ENCODE measurements at regions not wholly inside any gene's neighbourhood (a gene's known extent, or its start where the extent isn't known, plus 50 kb on each side); places are given as distances from the start of the nearest gene placed in this dataset.

GRCh38 chr18:22673182-22673862 is 255.6 kb upstream of the CTAGE1 start:
- no peak for DNase-seq (ENCODE audit: low spot score)

- DNase-seq (ENCODE audit: low spot score), result no peak
These were observed 256.6 kb upstream of the CTAGE1 start for GRCh38 chr18:22674272-22674671.

GRCh38 chr18:22675006-22675405 is 257.3 kb upstream of the CTAGE1 start:
- no peak for DNase-seq (ENCODE audit: low spot score)

GRCh38 chr18:22676423-22676822 is 256.7 kb upstream of the RBBP8 start:
- no peak for DNase-seq (ENCODE audit: low spot score)

GRCh38 chr18:22678486-22678885 is 254.6 kb upstream of the RBBP8 start:
- no peak for DNase-seq (ENCODE audit: low spot score)

- no peak for DNase-seq (ENCODE audit: low spot score)
These were observed 252.2 kb upstream of the RBBP8 start for GRCh38 chr18:22680944-22681343.

GRCh38 chr18:22681908-22682307 is 251.2 kb upstream of the RBBP8 start:
- DNase-seq (ENCODE audit: low spot score), result no peak

GRCh38 chr18:22682720-22683119 is 250.4 kb upstream of the RBBP8 start:
- DNase-seq (ENCODE audit: low spot score), result no peak

GRCh38 chr18:22683196-22683676 is 249.9 kb upstream of the RBBP8 start:
- no peak for DNase-seq (ENCODE audit: low spot score)

GRCh38 chr18:22683786-22684185 is 249.3 kb upstream of the RBBP8 start:
- no peak for DNase-seq (ENCODE audit: low spot score)

- no peak for DNase-seq (ENCODE audit: low spot score)
These were observed 248.9 kb upstream of the RBBP8 start for GRCh38 chr18:22684268-22684667.

GRCh38 chr18:22685788-22686187 is 247.3 kb upstream of the RBBP8 start:
- DNase-seq (ENCODE audit: low spot score), result no peak

GRCh38 chr18:22687892-22688680 is 245.0 kb upstream of the RBBP8 start:
- no peak for DNase-seq (ENCODE audit: low spot score)

- DNase-seq (ENCODE audit: low spot score), result no peak
These were observed 244.1 kb upstream of the RBBP8 start for GRCh38 chr18:22688877-22689496.

GRCh38 chr18:22689712-22690111 is 243.4 kb upstream of the RBBP8 start:
- DNase-seq (ENCODE audit: low spot score), result no peak

GRCh38 chr18:22690556-22690955 is 242.6 kb upstream of the RBBP8 start:
- no peak for DNase-seq (ENCODE audit: low spot score)

GRCh38 chr18:22691946-22692710 is 241.0 kb upstream of the RBBP8 start:
- no peak for DNase-seq (ENCODE audit: low spot score)

- no peak for DNase-seq (ENCODE audit: low spot score)
These were observed 238.2 kb upstream of the RBBP8 start for GRCh38 chr18:22694954-22695353.

GRCh38 chr18:22695674-22696073 is 237.5 kb upstream of the RBBP8 start:
- no peak for DNase-seq (ENCODE audit: low spot score)

- no peak for DNase-seq (ENCODE audit: low spot score)
These were observed 235.6 kb upstream of the RBBP8 start for GRCh38 chr18:22697561-22697960.

- no peak for DNase-seq (ENCODE audit: low spot score)
These were observed 234.4 kb upstream of the RBBP8 start for GRCh38 chr18:22698711-22699110.

- no peak for DNase-seq (ENCODE audit: low spot score)
These were observed 233.5 kb upstream of the RBBP8 start for GRCh38 chr18:22699629-22700028.
